OCI-LY7 (cell line): ENCODE measurements at regions not wholly inside any gene's neighbourhood (a gene's known extent, or its start where the extent isn't known, plus 50 kb on each side); places are given as distances from the start of the nearest gene placed in this dataset.

Source experiments
- BruUV-seq: library from RNA; stranded (reverse); fragments of 400-500 nt; replicated peaks from 2 replicates; lab custom pipeline; 2021; lab: Mats Ljungman, UMichigan
- CTCF ChIA-PET: fragments of 300-600 bp; sonication (Branson Sonifier 250); formaldehyde crosslinking; loops from one replicate; lab custom pipeline; 2022; ENCODE audit warnings: antibody characterized with exemption; ENCODE audit not compliant: unreplicated experiment; lab: Charles Lee
- POLR2A ChIA-PET: fragments of 300-600 bp; sonication (Branson Sonifier 250); formaldehyde crosslinking; loops from one replicate; lab custom pipeline; 2022; ENCODE audit warnings: antibody characterized with exemption; lab: Charles Lee
- DNase-seq: peaks from one replicate; pipeline ENCODE4 v3.0.0-alpha.2; 2015; ENCODE audit warnings: low spot score
- H2AFZ ChIP-seq: fragments of 200-600 bp; sonication (generic), shearing (Covaris generic); 2 replicates; pipeline ENCODE4 v1.6.1; 2014; ENCODE audit warnings: mild to moderate bottlenecking, antibody characterized with exemption, low read length, moderate library complexity
- H3K27ac ChIP-seq: fragments of 200-600 bp; sonication (generic); 2 replicates; pipeline ENCODE4 v1.5.1; 2014; ENCODE audit warnings: mixed run types, low read depth, mild to moderate bottlenecking, moderate library complexity, low read length, inconsistent platforms; ENCODE audit not compliant: poor library complexity, severe bottlenecking
- H3K36me3 ChIP-seq: fragments of 200-600 bp; sonication (generic); 2 replicates; pipeline ENCODE4 v1.6.1; 2014; ENCODE audit warnings: mild to moderate bottlenecking, antibody characterized with exemption, low read length, moderate library complexity, mixed read lengths; ENCODE audit not compliant: insufficient read depth
- H3K4me1 ChIP-seq: fragments of 200-600 bp; sonication (generic); 2 replicates; pipeline ENCODE4 v1.5.1; 2014; ENCODE audit warnings: mild to moderate bottlenecking, low read length; ENCODE audit not compliant: insufficient read depth, poor library complexity, severe bottlenecking
- H3K4me2 ChIP-seq: fragments of 200-600 bp; sonication (generic); 2 replicates; pipeline ENCODE4 v1.6.1; 2014; ENCODE audit warnings: mild to moderate bottlenecking, low read length
- H3K4me3 ChIP-seq: fragments of 200-600 bp; sonication (generic); 2 replicates; pipeline ENCODE4 v1.5.1; 2014; ENCODE audit warnings: mild to moderate bottlenecking, low read depth, low read length; ENCODE audit not compliant: poor library complexity, severe bottlenecking
- H3K79me2 ChIP-seq: fragments of 200-600 bp; sonication (generic); 2 replicates; pipeline ENCODE4 v1.6.1; 2016; ENCODE audit warnings: low read depth, mild to moderate bottlenecking, low read length, moderate library complexity, mixed read lengths; ENCODE audit not compliant: insufficient read depth
- H3K9me2 ChIP-seq: fragments of 200-600 bp; sonication (generic); 2 replicates; pipeline ENCODE4 v1.6.1; 2016; ENCODE audit warnings: mild to moderate bottlenecking, low read length, mixed read lengths; ENCODE audit not compliant: insufficient read depth
- H3K9me3 ChIP-seq: fragments of 200-600 bp; sonication (generic); 2 replicates; pipeline ENCODE4 v1.6.1; 2014; ENCODE audit warnings: mild to moderate bottlenecking, mixed run types, low read length, mixed read lengths
- H4K20me1 ChIP-seq: fragments of 200-600 bp; sonication (generic); 2 replicates; pipeline ENCODE4 v1.6.1; 2014; ENCODE audit warnings: mild to moderate bottlenecking, antibody characterized with exemption, low read length, moderate library complexity, mixed read lengths; ENCODE audit not compliant: insufficient read depth
- EZH2phosphoT487 ChIP-seq: fragments of 200-600 bp; sonication (generic); IDR thresholded peaks from 2 replicates; pipeline ENCODE4 v1.6.1; 2018; ENCODE audit warnings: low read depth, borderline replicate concordance, mild to moderate bottlenecking, mixed run types, antibody characterized with exemption, low read length, moderate library complexity, mixed read lengths
- intact Hi-C: fragments of 100-400 bp; cut with micrococcal nuclease; formaldehyde crosslinking; loops from one replicate; pipeline ENCODE4 v1.10.0; 2022; ENCODE audit not compliant: unreplicated experiment
- TF ChIP-seq, protein P1 (sequence below): fragments of 200-600 bp; sonication (generic); conservative IDR thresholded peaks from 2 replicates; pipeline ENCODE4 v1.5.1; 2014; ENCODE audit warnings: mild to moderate bottlenecking, antibody characterized with exemption, low read length, moderate library complexity, mixed read lengths

DNA sequence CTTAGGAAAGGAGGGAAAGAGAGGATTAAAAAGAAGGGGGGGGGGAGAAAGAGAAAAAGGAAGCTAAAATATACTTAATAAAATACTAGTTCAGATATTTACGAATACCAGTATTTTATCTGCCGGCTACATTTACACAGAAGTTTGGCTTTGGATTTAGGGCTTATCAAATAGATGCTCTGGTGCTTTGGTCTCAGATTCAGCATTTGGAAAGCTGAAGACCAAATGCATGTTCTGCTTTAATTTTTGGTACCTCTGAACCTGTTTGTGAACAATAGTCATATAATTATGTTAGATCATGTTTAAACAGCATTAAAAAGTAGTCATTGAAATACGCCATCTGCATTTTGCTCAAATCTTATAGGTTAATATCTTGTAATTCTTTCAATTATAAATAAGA lies 786.0 kb upstream of the CITED2 start:
- no peaks in the 10 kb centered on the region for H3K36me3 ChIP-seq
- H3K9me3 ChIP-seq: no peaks in the 10 kb centered on the region
- H3K27ac ChIP-seq: no peak overlapping the region
- H3K79me2 ChIP-seq: no peaks in the 10 kb centered on the region
- no peaks in the 10 kb centered on the region for H3K9me2 ChIP-seq
- POLR2A ChIA-PET: interaction anchor here (1.2 kb wide), 1 partner anchor 18 kb away, joined by 3 read pairs; no protein-coding TSS in a partner anchor
- no peak overlapping the region for H2AFZ ChIP-seq
- no peaks in the 10 kb centered on the region for H3K4me1 ChIP-seq
- H3K4me3 ChIP-seq: no peak overlapping the region
- no peak for DNase-seq
- no peaks in the 10 kb centered on the region for H4K20me1 ChIP-seq
- BruUV-seq: no TSS peak
- CTCF ChIA-PET: no interaction called here
- TF ChIP-seq EZH2phosphoT487: no peak
- TF ChIP-seq, protein P1, sequence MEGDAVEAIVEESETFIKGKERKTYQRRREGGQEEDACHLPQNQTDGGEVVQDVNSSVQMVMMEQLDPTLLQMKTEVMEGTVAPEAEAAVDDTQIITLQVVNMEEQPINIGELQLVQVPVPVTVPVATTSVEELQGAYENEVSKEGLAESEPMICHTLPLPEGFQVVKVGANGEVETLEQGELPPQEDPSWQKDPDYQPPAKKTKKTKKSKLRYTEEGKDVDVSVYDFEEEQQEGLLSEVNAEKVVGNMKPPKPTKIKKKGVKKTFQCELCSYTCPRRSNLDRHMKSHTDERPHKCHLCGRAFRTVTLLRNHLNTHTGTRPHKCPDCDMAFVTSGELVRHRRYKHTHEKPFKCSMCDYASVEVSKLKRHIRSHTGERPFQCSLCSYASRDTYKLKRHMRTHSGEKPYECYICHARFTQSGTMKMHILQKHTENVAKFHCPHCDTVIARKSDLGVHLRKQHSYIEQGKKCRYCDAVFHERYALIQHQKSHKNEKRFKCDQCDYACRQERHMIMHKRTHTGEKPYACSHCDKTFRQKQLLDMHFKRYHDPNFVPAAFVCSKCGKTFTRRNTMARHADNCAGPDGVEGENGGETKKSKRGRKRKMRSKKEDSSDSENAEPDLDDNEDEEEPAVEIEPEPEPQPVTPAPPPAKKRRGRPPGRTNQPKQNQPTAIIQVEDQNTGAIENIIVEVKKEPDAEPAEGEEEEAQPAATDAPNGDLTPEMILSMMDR: no peak
- no peak overlapping the region for H3K4me2 ChIP-seq
- intact Hi-C loops: no loop called here

DNA sequence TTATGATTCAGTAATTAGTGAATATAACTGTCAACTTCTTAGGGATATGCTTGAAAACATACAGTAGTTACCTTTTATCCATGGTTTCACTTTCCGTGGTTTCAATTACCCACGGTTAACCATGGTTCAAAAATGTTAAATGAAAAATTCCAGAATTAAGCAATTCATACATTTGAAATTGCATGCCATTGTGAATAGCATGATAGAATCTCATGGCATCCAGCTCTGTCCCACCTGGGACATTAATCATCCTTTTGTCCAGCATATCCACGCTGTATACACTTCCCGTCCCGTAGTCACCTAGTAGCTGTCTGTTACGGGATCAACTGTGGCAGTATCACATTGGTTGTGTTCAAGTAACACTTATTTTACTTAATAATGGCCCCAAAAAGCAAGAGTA lies 781.7 kb upstream of the CITED2 start:
- no peak overlapping the region for H3K4me2 ChIP-seq
- intact Hi-C loops: no loop called here
- TF ChIP-seq, protein P1: no peak
- TF ChIP-seq EZH2phosphoT487: no peak
- no peaks in the 10 kb centered on the region for H3K79me2 ChIP-seq
- ChIA-PET POLR2A (no interaction called here), CTCF (no interaction called here)
- H3K9me3 ChIP-seq: no peaks in the 10 kb centered on the region
- no peak overlapping the region for H3K27ac ChIP-seq
- no peaks in the 10 kb centered on the region for H3K4me1 ChIP-seq
- no peak overlapping the region for H2AFZ ChIP-seq
- H4K20me1 ChIP-seq: no peaks in the 10 kb centered on the region
- no peak for DNase-seq
- no peak overlapping the region for H3K4me3 ChIP-seq
- no TSS peak for BruUV-seq
- no peaks in the 10 kb centered on the region for H3K36me3 ChIP-seq
- H3K9me2 ChIP-seq: no peaks in the 10 kb centered on the region

DNA sequence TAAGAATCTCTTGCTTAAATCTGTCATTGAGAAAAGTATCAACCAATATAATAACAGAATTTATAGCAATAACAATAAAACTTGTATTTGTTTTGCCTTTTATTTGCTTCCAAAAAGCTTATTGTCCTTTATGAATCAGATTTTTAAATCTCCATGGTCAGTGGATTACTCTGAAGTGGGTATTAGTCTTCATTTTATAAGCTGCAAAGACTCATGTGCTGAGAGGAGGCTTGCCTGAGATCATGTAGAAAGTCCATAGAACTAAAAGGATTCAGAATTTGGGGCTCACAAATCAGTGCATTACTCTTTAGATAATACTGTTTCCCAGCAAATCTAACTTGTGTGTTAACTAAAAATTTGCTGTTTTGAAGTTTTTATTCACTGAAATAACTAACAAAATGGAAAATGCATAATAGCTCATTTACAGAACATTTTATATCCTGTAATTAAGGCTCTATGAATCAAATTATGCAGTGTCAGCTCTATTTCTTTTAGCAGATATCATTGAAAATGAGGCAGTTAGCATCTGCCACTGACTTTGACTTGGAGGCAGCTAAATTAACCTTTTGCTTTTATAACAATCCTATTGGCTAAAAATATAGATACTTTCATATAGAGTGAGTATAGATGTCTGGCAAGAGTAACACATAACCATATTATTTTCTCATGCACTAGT lies 781.1 kb upstream of the CITED2 start:
- TF ChIP-seq, protein P1: no peak
- no peak for TF ChIP-seq EZH2phosphoT487
- no peaks in the 10 kb centered on the region for H3K79me2 ChIP-seq
- H3K9me3 ChIP-seq: no peaks in the 10 kb centered on the region
- no peak for DNase-seq
- intact Hi-C loops: no loop called here
- no peak overlapping the region for H2AFZ ChIP-seq
- H3K27ac ChIP-seq: no peak overlapping the region
- POLR2A ChIA-PET: no interaction called here
- no peaks in the 10 kb centered on the region for H4K20me1 ChIP-seq
- no TSS peak for BruUV-seq
- H3K36me3 ChIP-seq: no peaks in the 10 kb centered on the region
- CTCF ChIA-PET: no interaction called here
- no peaks in the 10 kb centered on the region for H3K9me2 ChIP-seq
- no peak overlapping the region for H3K4me3 ChIP-seq
- H3K4me2 ChIP-seq: no peak overlapping the region
- H3K4me1 ChIP-seq: no peaks in the 10 kb centered on the region
